Hepatocyte (in vitro differentiated cells): ENCODE measurements at regions not wholly inside any gene's neighbourhood (a gene's known extent, or its start where the extent isn't known, plus 50 kb on each side); places are given as distances from the start of the nearest gene placed in this dataset.

Experiments
- DNase-seq: peaks from one replicate; pipeline ENCODE4 v3.0.0-alpha.2; 2016; ENCODE audit warnings: low spot score
- H2AFZ ChIP-seq: fragments of 200-600 bp; sonication (generic); 2 replicates; pipeline ENCODE4 v1.6.0; 2016; ENCODE audit warnings: antibody characterized with exemption, mild to moderate bottlenecking
- H3K27ac ChIP-seq: fragments of 200-600 bp; sonication (generic); 2 replicates; pipeline ENCODE4 v1.5.1; 2016; ENCODE audit warnings: mild to moderate bottlenecking
- H3K27me3 ChIP-seq: fragments of 200-600 bp; sonication (generic); 2 replicates; pipeline ENCODE4 v1.6.1; 2016
- H3K36me3 ChIP-seq: fragments of 200-600 bp; sonication (generic); replicated peaks from 2 replicates; pipeline ENCODE4 v1.5.1; 2016; ENCODE audit warnings: low read depth; ENCODE audit not compliant: insufficient read depth
- H3K4me1 ChIP-seq: fragments of 200-600 bp; sonication (generic); 2 replicates; pipeline ENCODE4 v1.5.1; 2016; ENCODE audit warnings: mild to moderate bottlenecking, moderate library complexity; ENCODE audit not compliant: insufficient read depth
- H3K4me2 ChIP-seq: fragments of 200-600 bp; sonication (generic); 2 replicates; pipeline ENCODE4 v1.6.0; 2016
- H3K4me3 ChIP-seq: fragments of 200-600 bp; sonication (generic); 2 replicates; pipeline ENCODE4 v1.5.1; 2016; ENCODE audit warnings: mild to moderate bottlenecking
- H3K79me2 ChIP-seq: fragments of 200-600 bp; sonication (generic); 2 replicates; pipeline ENCODE4 v1.6.0; 2017; ENCODE audit warnings: mild to moderate bottlenecking
- H3K9me2 ChIP-seq: fragments of 200-600 bp; sonication (generic); replicated peaks from 2 replicates; pipeline ENCODE4 v1.6.0; 2017; ENCODE audit warnings: mild to moderate bottlenecking; ENCODE audit not compliant: insufficient read depth
- H3K9me3 ChIP-seq: fragments of 200-600 bp; sonication (generic); 2 replicates; pipeline ENCODE4 v1.5.1; 2016; ENCODE audit warnings: low read depth, mild to moderate bottlenecking
- H4K20me1 ChIP-seq: fragments of 200-600 bp; sonication (generic); 2 replicates; pipeline ENCODE4 v1.6.0; 2016; ENCODE audit warnings: mild to moderate bottlenecking; ENCODE audit not compliant: insufficient read depth, poor library complexity, severe bottlenecking
- CTCF ChIP-seq: fragments of 200-600 bp; sonication (generic); IDR thresholded peaks from 2 replicates; pipeline ENCODE4 v1.5.1; 2016; ENCODE audit warnings: antibody characterized with exemption, mild to moderate bottlenecking; ENCODE audit not compliant: poor library complexity
- EZH2 ChIP-seq: fragments of 200-600 bp; sonication (generic); IDR thresholded peaks from 2 replicates; pipeline ENCODE4 v1.6.1; 2016; ENCODE audit warnings: antibody characterized with exemption, mild to moderate bottlenecking, borderline replicate concordance
- EZH2phosphoT487 ChIP-seq: fragments of 200-600 bp; sonication (generic); IDR thresholded peaks from one replicate; pipeline ENCODE4 v1.6.1; 2018; ENCODE audit warnings: antibody characterized with exemption, mild to moderate bottlenecking, low read depth, moderate library complexity; ENCODE audit not compliant: unreplicated experiment, severe bottlenecking
- whole genome bisulfite sequencing: methylation state at CpG from one replicate; pipeline ENCODE4 v1.1.6; 2016; ENCODE audit warnings: low lambda C conversion rate; ENCODE audit errors: missing lambda C conversion rate; 5-methylcytosine and 5-hydroxymethylcytosine counted together

GRCh38 chr2:41445865-41446264 lies 602.0 kb upstream of the PKDCC start:
- TF ChIP-seq CTCF (no peak), EZH2phosphoT487 (no peak), EZH2 (no peak)
- Histone ChIP-seq H3K4me3 (no peak overlapping the region), H3K4me2 (no peak overlapping the region), H3K27me3 (no peaks in the 10 kb centered on the region), H3K27ac (no peak overlapping the region), H3K4me1 (no peaks in the 10 kb centered on the region), H3K9me3 (no peaks in the 10 kb centered on the region), H4K20me1 (no peaks in the 10 kb centered on the region), H3K79me2 (no peaks in the 10 kb centered on the region), H3K36me3 (no peaks in the 10 kb centered on the region), H2AFZ (no peak overlapping the region), H3K9me2 (no peaks in the 10 kb centered on the region)
- DNase-seq, result no peak
- 75% methylated on average over 4 of the region's 4 CpGs for WGBS

- Histone ChIP-seq H3K27ac (no peak overlapping the region), H3K9me3 (no peaks in the 10 kb centered on the region), H3K27me3 (no peaks in the 10 kb centered on the region), H3K79me2 (no peaks in the 10 kb centered on the region), H3K9me2 (no peaks in the 10 kb centered on the region), H4K20me1 (no peaks in the 10 kb centered on the region), H3K4me3 (no peak overlapping the region), H3K36me3 (no peaks in the 10 kb centered on the region), H3K4me2 (no peak overlapping the region), H3K4me1 (no peaks in the 10 kb centered on the region), H2AFZ (no peak overlapping the region)
- no peak for DNase-seq
- 84% methylated on average over 1 of the region's 1 CpG for WGBS
- TF ChIP-seq EZH2phosphoT487, result no peak
- no peak for TF ChIP-seq EZH2
- no peak for TF ChIP-seq CTCF
These were observed 601.6 kb upstream of the PKDCC start for GRCh38 chr2:41446266-41446665.

- Histone ChIP-seq H3K4me2 (no peak overlapping the region), H3K4me3 (no peak overlapping the region), H3K4me1 (no peaks in the 10 kb centered on the region), H4K20me1 (no peaks in the 10 kb centered on the region), H3K27ac (no peak overlapping the region), H3K27me3 (no peaks in the 10 kb centered on the region), H3K9me2 (no peaks in the 10 kb centered on the region), H3K9me3 (no peaks in the 10 kb centered on the region), H3K36me3 (no peaks in the 10 kb centered on the region), H3K79me2 (no peaks in the 10 kb centered on the region), H2AFZ (no peak overlapping the region)
- TF ChIP-seq EZH2 (no peak), EZH2phosphoT487 (no peak), CTCF (no peak)
- no peak for DNase-seq
- WGBS, result 88% methylated on average over 1 of the region's 1 CpG
These were observed 599.6 kb upstream of the PKDCC start for GRCh38 chr2:41448221-41448620.

- WGBS, result 71% methylated on average over 3 of the region's 3 CpGs
- TF ChIP-seq EZH2, result no peak
- no peak for TF ChIP-seq CTCF
- no peak for TF ChIP-seq EZH2phosphoT487
- no peak for DNase-seq
- no peaks in the 10 kb centered on the region for H3K79me2 ChIP-seq
- no peaks in the 10 kb centered on the region for H3K36me3 ChIP-seq
- H3K4me1 ChIP-seq, result no peaks in the 10 kb centered on the region
- no peaks in the 10 kb centered on the region for H3K9me3 ChIP-seq
- H4K20me1 ChIP-seq, result no peaks in the 10 kb centered on the region
- no peak overlapping the region for H3K4me3 ChIP-seq
- no peaks in the 10 kb centered on the region for H3K9me2 ChIP-seq
- H2AFZ ChIP-seq, result no peak overlapping the region
- H3K27me3 ChIP-seq, result no peaks in the 10 kb centered on the region
- H3K4me2 ChIP-seq, result no peak overlapping the region
- no peak overlapping the region for H3K27ac ChIP-seq
These were observed 590.8 kb upstream of the PKDCC start for GRCh38 chr2:41457026-41457425.
